ENCODE measurements at regions not wholly inside any gene's neighbourhood (a gene's known extent, or its start where the extent isn't known, plus 50 kb on each side); places are given as distances from the start of the nearest gene placed in this dataset.

DNA sequence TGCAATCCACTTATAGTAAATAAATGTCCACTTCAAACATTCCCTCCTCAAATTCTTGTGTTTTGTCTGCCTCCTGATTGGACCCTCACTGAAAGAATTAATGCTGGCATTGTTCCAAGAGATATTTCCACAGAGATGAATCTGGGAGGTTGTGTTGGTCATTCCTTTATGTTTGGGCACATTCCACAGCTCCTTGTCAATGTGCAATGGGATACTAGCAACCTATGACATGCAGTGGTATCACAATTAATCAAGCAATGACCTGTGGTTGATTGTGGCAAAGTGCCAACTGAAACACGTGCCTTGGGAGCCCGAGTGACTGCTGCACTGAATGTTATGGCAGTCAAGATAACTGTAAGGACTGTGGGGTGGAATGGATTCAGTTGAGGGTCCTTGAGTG is 55.0 kb upstream of the SNRPN start:
- TF ChIP-seq, protein P1, sequence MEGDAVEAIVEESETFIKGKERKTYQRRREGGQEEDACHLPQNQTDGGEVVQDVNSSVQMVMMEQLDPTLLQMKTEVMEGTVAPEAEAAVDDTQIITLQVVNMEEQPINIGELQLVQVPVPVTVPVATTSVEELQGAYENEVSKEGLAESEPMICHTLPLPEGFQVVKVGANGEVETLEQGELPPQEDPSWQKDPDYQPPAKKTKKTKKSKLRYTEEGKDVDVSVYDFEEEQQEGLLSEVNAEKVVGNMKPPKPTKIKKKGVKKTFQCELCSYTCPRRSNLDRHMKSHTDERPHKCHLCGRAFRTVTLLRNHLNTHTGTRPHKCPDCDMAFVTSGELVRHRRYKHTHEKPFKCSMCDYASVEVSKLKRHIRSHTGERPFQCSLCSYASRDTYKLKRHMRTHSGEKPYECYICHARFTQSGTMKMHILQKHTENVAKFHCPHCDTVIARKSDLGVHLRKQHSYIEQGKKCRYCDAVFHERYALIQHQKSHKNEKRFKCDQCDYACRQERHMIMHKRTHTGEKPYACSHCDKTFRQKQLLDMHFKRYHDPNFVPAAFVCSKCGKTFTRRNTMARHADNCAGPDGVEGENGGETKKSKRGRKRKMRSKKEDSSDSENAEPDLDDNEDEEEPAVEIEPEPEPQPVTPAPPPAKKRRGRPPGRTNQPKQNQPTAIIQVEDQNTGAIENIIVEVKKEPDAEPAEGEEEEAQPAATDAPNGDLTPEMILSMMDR (IDR thresholded peaks at IDR 0.05) = no peak
- TF ChIP-seq POLR2A (IDR thresholded peaks at IDR 0.05) (no peak), POLR2AphosphoS5 (IDR thresholded peaks at IDR 0.05) (no peak)
